ENCODE measurements at regions not wholly inside any gene's neighbourhood (a gene's known extent, or its start where the extent isn't known, plus 50 kb on each side); places are given as distances from the start of the nearest gene placed in this dataset.

- DNase-seq: no peak
These were observed 54.4 kb downstream of the ZNF503 start for GRCh38 chr10:75347186-75347585.

- no peak for DNase-seq
These were observed 55.8 kb downstream of the ZNF503 start for GRCh38 chr10:75345738-75346137.

DNA sequence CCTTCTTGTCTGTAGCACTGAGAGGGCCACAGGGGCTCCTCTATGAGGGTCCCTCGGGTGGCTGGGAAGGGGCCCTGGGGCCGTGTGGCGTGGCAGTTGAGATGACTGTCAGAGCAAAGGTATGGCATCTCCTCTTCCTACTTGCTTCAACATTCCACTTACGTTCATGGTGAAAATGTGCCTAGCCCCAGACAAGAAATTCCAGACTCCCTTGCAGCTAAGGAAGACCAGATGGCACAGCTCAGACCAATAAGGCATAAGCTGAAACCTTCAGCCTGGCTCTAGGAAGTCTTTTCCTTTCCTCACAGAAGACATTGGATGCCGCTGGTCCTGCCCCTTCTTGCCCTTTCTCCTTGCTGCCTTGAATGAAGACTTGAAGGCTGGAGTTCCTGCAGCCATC is 57.4 kb downstream of the ZNF503 start:
- no peak for DNase-seq

GRCh38 chr10:75342397-75342796 is 59.2 kb downstream of the ZNF503 start:
- no peak for DNase-seq

DNA sequence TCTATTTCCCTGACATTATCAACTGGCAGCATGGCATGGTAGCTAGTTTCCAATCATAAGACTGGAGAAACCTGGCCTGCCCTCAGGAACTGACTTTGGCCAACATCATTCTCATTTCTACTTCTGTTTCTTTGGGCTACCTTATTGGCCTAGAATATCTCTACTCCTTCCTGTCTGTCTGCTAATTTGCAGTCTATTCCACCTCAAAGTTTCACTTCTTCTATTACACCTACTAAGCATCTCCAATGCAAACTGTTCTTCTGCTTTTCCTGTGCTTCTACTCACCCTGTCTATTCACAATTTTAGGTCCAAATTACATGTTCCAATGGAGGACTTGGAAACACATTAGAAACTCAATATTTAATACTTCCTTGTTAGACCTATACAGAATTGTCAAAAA is 65.6 kb downstream of the ZNF503 start:
- no peak for DNase-seq

GRCh38 chr10:75335191-75335590 is 66.4 kb downstream of the ZNF503 start:
- no peak for DNase-seq

DNA sequence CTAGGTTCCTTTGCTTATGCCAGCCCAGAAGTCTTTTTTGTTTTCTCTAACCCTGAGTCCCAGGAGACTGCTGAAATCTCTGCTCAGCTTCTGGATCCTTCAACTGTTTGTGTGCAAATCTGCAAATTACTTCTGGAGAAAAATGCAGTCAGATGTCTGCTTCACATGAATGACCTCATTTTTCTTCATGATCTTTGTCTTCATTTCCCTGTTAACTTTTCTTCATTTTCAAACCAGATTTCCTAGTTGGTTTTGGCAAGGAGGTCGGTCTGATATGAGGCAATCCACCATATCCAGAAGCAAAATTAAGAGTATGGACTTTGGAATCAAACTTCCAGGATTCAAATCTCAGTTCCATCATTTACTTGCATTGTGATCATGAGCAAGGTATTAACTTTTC is 66.8 kb downstream of the ZNF503 start:
- no peak for DNase-seq

DNA sequence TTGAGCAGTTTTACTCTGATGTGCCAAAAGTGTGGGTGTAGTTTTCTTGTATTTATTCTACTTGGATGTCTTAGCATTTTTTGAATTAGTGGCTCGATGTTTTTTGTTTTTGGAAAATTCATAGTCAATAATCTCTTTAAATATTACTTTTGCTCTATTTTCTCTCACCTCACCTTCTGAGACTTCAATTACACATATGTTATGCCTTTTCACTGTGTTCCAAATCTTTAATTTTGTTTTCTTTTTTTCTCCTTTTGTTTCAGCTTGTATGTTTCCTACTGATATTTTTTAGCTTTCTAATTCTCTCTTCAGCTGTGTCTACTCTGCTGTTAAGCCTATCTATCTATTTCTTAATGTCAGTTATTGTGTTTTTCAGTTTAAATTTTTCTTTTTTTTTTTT is 69.5 kb downstream of the ZNF503 start:
- no peak for DNase-seq

DNA sequence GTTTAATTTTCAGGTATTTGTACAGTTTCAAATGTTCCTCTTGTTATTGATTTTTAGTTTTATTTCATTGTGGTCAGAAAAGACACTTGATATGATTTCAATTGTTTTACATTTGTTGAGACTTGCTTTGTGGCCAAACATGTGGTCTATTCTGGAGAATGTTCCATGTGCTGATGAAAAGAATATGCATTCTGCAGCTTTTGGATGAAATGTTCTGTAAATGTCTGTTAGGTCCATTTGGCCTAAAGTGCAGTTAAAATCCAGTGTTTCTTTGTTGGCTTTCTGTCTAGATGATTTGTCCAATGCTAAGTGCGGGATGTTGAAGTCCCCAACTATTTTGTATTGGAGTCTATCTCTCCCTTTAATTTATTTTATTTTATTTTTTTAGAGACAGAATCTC is 70.5 kb downstream of the ZNF503 start:
- DNase-seq: no peak

DNA sequence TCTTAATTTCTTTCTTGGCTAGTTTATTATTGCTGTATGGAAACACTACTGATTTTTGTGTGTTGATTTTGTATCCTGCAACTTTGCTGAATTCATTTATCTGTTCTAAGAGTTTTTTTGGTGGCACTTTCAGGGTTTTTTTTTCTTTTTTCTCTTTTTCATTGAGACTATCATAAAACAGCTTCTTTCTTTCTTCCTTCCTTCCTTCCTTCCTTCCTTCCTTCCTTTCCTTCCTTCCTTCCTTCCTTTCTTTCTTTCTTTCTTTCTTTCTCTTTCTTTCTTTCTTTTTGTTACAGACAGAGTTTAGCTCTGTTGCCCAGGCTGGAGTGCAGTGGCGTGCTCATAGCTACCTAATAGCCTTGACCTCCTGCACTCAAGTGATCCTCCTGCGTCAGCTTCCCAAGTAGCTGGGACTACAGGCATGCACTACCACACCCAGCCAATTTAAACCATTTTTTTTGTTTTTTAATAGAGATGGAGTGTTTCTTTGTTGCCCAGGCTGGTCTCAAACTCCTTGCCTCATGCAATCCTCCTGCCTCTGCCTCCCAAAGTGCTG is 72.3 kb downstream of the ZNF503 start:
- no peak for DNase-seq

DNA sequence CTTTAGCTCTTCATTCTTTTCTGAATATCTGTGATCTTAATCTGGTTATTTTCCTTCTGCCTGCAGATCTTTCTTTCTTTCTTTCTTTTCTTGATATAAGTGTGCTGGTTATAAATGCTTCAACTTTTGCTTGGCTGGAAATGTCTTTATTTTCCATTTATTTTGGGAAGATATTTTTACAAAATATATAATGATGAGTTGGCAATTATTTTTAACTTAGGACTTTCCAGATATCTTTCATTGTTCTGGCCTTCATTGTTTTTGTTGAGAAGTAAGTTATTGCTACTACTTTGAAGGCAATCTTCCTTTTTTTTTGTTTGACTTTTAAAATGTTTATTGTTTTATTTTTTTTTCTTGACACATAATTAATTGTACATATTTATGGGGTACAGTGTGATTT is 75.3 kb downstream of the ZNF503 start:
- no peak for DNase-seq

DNA sequence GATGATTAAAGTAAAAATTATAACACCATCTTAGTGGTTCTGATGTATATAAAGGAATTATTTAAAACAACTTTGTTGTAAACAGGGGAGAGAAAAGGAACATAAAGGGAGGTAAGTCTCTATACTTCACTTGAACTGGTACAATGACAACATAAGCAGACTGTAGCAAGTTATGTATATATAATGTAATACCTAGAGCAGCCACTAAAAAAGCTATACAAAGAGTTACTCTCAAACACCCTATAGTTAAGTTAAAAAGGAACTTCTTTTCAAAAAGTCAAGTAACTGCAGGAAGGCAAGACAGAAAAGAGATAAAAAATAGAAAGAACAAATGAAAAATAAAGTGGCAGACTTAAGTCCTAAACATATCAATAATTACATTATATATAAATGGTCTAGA is 82.3 kb downstream of the ZNF503 start:
- DNase-seq: no peak

- DNase-seq: no peak
These were observed 78.8 kb upstream of the COMTD1 start for GRCh38 chr10:75314570-75314969.

GRCh38 chr10:75312440-75312839 is 76.7 kb upstream of the COMTD1 start:
- DNase-seq: no peak

DNA sequence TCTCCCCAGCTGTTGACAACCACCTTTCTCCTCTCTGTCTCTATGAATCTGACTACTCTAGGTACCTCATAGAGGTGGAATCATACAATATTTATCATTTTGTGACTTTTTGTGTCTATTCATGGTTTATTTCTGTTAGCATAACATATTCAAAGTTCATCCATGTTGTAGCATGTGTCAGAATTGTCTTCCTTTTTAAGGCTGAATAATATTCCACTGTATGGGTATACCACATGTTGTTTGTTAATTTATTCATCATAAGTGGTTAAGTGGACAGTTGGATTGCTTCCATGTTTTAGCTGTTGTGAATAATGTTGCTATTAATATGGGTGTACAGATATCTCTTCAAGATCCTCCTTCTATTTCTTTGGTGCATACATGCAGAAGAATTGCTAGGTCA is 69.9 kb upstream of the COMTD1 start:
- DNase-seq: no peak

GRCh38 chr10:75304741-75305390 is 69.1 kb upstream of the COMTD1 start:
- no peak for DNase-seq

- no peak for DNase-seq
These were observed 68.6 kb upstream of the COMTD1 start for GRCh38 chr10:75304313-75304712.

GRCh38 chr10:75303045-75303777 is 67.5 kb upstream of the COMTD1 start:
- DNase-seq: no peak

DNA sequence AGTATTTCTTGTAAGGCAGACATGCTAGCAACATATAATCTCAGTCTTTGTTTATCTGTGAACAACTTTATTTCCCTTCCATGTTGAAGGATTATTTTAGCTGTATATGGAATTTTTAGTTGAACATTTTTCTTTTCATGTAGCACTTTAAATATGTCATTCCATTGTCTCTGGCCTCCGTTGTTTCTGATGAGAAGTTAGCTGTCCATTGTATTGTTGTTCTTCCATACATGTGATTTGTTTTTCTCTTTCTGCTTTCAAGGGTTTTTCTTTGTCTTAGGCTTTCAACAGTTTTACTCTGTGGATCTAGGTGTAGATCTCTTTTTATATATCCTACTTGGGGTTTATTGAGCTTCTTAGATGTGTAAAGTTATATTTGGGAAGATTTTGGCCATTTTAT is 66.3 kb upstream of the COMTD1 start:
- DNase-seq: no peak

DNA sequence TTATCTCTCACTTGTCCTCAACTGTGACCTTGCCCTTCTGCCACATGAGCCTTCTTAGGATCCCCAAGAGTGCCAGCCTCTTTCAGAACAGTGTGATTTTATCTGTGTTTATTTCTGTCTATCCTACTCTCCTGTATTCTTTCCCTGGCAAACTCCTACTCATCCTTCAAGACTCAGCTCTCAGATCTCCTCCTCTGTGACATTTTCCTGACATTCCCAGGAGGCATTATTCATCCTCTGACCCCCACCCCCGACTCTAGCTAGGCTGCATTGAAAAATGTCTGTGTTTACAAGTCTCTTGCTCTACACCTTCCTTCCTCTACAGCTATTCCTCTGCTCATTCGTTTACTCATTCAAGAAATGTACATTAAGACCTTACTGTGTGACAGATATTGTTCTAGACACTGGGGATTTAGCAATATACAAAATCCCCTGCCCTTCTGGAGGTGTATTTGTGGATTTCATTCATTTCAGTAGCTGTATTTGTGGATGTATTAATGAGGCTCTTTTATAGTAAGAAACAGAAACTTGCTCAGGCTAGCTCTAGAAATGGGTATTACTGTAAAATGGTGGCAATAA is 61.4 kb upstream of the COMTD1 start:
- no peak for DNase-seq

DNA sequence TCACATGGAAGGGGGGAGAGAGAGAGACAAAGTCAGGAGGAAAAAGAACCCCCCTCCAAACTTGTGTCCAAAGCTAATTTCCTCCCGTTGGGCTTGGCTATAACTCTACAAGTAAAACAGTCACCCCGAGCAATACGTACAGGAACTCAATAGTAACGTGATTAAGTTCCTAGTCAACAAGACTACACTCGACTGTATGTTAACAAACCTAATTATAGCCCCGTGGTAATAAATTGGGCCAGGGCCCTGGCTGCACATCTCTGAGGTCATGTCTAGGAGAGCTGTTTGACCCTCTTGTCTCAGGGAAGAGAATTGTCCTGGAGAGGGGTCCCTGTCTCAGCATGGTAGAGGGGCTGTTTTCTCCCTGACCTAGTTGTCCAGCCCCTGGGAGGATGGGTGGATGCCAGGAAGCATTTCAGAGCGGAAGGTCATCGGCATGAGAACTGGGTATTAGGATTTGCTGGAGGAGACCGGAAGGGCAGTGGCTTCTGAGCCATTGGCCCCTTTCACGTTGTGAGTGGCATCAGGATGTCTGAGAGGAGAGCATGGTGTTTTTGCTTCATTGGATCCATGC is 60.2 kb upstream of the COMTD1 start:
- no peak for DNase-seq

GRCh38 chr10:75294866-75295701 is 59.3 kb upstream of the COMTD1 start:
- DNase-seq: peak; percentile 68

DNA sequence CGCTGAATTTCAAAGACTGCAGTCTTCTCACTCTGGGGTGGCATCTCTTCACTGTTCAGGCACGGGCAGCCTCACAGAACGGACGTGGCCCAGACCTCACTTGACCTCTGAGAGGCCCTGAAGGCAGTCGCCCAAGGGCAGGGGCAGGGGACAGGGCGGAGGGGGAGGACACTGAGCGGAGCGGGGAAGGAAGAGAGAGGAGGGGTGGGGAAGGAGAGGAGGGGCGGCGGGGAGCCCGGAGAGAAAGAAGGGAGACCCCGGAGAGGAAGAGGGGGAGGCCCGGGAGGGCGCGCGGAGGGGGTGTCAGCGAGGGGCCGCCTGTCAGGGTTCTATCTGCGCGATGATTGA is 58.7 kb upstream of the COMTD1 start:
- peak; percentile 3 for DNase-seq
